ENCODE measurements at regions not wholly inside any gene's neighbourhood (a gene's known extent, or its start where the extent isn't known, plus 50 kb on each side); places are given as distances from the start of the nearest gene placed in this dataset.

- dilution Hi-C loops (cut with HindIII; ENCODE audit: low sequenced_read_pairs, unreplicated experiment) = no loop called here
- Histone ChIP-seq H3K27me3 (ENCODE audit: control insufficient read depth, insufficient read depth, low read length) (no peaks in the 10 kb centered on the region), H3K9ac (ENCODE audit: low read depth, low read length) (no peak overlapping the region), H4K91ac (ENCODE audit: insufficient read depth, low read depth, low read length) (no peak overlapping the region), H2AK9ac (replicated peaks; ENCODE audit: low read depth, low read length, poor library complexity) (no peak overlapping the region), H2BK20ac (ENCODE audit: low read depth, low read length) (no peak overlapping the region), H3K4me2 (ENCODE audit: low read depth, low read length) (no peak overlapping the region), H3K27ac (ENCODE audit: insufficient read depth, low read length) (no peak overlapping the region), H3K4me3 (ENCODE audit: insufficient read depth, low read depth, low read length) (no peak overlapping the region), H3K23ac (ENCODE audit: low read depth, low read length) (no peak overlapping the region), H3K14ac (replicated peaks; ENCODE audit: low read depth, low read length) (no peak overlapping the region), H3K4ac (ENCODE audit: low read depth, low read length) (no peak overlapping the region; the same call in 1 of the 2 replicates), H3K79me1 (ENCODE audit: low read depth in 1 of 2, low read length in 2 of 2) (no peaks in the 10 kb centered on the region), H3K4me1 (ENCODE audit: control insufficient read depth, insufficient read depth, low read length) (peaks cover 2% of the 10 kb centered on the region; the same call in 1 of the 2 replicates), H2AK5ac (ENCODE audit: low read depth, low read length) (0 out of 2 replicates have a peak overlapping the region, but pooled peaks have one; percentile 68), H3K9me3 (ENCODE audit: control insufficient read depth, insufficient read depth, low read length) (no peaks in the 10 kb centered on the region), H2BK5ac (ENCODE audit: low read depth, low read length, poor library complexity, severe bottlenecking) (no peak overlapping the region), H2BK15ac (ENCODE audit: low read depth, low read length) (no peak overlapping the region), H3K9me1 (ENCODE audit: insufficient read depth, low read length) (no peaks in the 10 kb centered on the region), H3K36me3 (ENCODE audit: control insufficient read depth, insufficient read depth, low read length) (no peaks in the 10 kb centered on the region), H2AFZ (replicated peaks; ENCODE audit: low read length, poor library complexity) (no peak overlapping the region), H3K18ac (ENCODE audit: low read depth, low read length) (no peak overlapping the region), H4K20me1 (ENCODE audit: insufficient read depth, low read length) (no peaks in the 10 kb centered on the region), H4K5ac (ENCODE audit: low read depth, low read length) (no peak overlapping the region), H4K8ac (ENCODE audit: low read depth in 2 of 2, low read length in 2 of 2) (no peak overlapping the region), H2BK120ac (ENCODE audit: low read depth, low read length) (no peak overlapping the region), H3K56ac (ENCODE audit: extremely low read depth, insufficient read depth, low read length) (no peak overlapping the region)
- WGBS, 2 experiments (ENCODE audit: extremely low coverage in 2 of 2, insufficient read length in 1 of 2) = 86% methylated on average over 2 of the region's 8 CpGs; no CpG with 5 or more reads in 1 of the 2 experiments
- intact Hi-C loops (cut with micrococcal nuclease) = no loop called here
- DNase-seq (no peak), ATAC-seq (ENCODE audit: low read depth) (no peak)
- ChIA-PET CTCF (interaction anchor here (1.1 kb wide), 1 partner anchor 8 kb away, joined by 3 read pairs; no protein-coding TSS in a partner anchor), POLR2A (ENCODE audit: unreplicated experiment) (no interaction called here)
- BruUV-seq (replicated peaks) = no TSS peak
- in situ Hi-C loops (cut with MboI; ENCODE audit: low sequenced_read_pairs) = no loop called here
- TF ChIP-seq MXI1 (IDR thresholded peaks at IDR 0.05; ENCODE audit: borderline replicate concordance, low read depth, low read length) (no peak), CHD1 (IDR thresholded peaks at IDR 0.05; ENCODE audit: low read depth, low read length) (no peak), RAD21 (IDR thresholded peaks at IDR 0.05; ENCODE audit: low read length) (no peak), SMC3 (IDR thresholded peaks at IDR 0.05; ENCODE audit: low read depth, low read length) (no peak), NFE2L2 (IDR thresholded peaks at IDR 0.05; ENCODE audit: low read depth, low read length) (no peak), RCOR1 (IDR thresholded peaks at IDR 0.05; ENCODE audit: insufficient replicate concordance, low read length) (no peak), CEBPB (IDR thresholded peaks at IDR 0.05; ENCODE audit: low read depth, low read length) (no peak), MAZ (IDR thresholded peaks at IDR 0.05; ENCODE audit: borderline replicate concordance, low read depth, low read length) (no peak), POLR2A (IDR thresholded peaks at IDR 0.05; ENCODE audit: low read depth, low read length) (no peak), RFX5 (IDR thresholded peaks at IDR 0.05; ENCODE audit: low read depth, low read length) (no peak), MAFK (IDR thresholded peaks at IDR 0.05; ENCODE audit: low read depth, low read length) (no peak), BHLHE40 (IDR thresholded peaks at IDR 0.05; ENCODE audit: low read depth, low read length) (no peak)
- TF ChIP-seq, protein P1, sequence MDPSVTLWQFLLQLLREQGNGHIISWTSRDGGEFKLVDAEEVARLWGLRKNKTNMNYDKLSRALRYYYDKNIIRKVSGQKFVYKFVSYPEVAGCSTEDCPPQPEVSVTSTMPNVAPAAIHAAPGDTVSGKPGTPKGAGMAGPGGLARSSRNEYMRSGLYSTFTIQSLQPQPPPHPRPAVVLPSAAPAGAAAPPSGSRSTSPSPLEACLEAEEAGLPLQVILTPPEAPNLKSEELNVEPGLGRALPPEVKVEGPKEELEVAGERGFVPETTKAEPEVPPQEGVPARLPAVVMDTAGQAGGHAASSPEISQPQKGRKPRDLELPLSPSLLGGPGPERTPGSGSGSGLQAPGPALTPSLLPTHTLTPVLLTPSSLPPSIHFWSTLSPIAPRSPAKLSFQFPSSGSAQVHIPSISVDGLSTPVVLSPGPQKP (IDR thresholded peaks at IDR 0.05; ENCODE audit: borderline replicate concordance, low read depth, low read length) = no peak
- TF ChIP-seq, protein P2, sequence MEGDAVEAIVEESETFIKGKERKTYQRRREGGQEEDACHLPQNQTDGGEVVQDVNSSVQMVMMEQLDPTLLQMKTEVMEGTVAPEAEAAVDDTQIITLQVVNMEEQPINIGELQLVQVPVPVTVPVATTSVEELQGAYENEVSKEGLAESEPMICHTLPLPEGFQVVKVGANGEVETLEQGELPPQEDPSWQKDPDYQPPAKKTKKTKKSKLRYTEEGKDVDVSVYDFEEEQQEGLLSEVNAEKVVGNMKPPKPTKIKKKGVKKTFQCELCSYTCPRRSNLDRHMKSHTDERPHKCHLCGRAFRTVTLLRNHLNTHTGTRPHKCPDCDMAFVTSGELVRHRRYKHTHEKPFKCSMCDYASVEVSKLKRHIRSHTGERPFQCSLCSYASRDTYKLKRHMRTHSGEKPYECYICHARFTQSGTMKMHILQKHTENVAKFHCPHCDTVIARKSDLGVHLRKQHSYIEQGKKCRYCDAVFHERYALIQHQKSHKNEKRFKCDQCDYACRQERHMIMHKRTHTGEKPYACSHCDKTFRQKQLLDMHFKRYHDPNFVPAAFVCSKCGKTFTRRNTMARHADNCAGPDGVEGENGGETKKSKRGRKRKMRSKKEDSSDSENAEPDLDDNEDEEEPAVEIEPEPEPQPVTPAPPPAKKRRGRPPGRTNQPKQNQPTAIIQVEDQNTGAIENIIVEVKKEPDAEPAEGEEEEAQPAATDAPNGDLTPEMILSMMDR (conservative IDR thresholded peaks at IDR 0.05; ENCODE audit: low read depth, low read length) = no peak
Measured at GRCh38 chr21:39036581-39036980, 146.7 kb downstream of the PSMG1 start.
